ENCODE measurements at regions not wholly inside any gene's neighbourhood (a gene's known extent, or its start where the extent isn't known, plus 50 kb on each side); places are given as distances from the start of the nearest gene placed in this dataset.

DNA sequence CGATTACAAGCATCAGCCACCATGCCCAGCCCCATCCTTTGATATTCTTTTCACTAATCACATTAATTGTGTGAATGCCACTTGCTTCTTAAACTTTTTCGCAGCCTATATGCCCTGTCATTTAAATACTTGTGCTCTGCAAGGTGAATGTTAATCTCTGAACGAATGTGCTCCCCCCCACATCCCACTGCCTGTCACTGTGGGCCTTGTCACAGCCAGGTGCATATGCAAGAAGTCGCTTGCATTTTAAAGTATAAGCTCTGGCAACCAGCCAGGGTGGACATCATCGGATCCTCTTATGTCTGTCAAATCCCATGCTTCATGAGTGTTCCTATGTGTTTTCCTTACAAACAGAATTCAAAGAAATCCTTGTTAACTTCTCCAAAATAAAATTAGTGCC, 304.4 kb downstream of the GALR1 start:
- H3K4me2 ChIP-seq (ENCODE audit: extremely low read depth, insufficient read depth, low read length) = no peak overlapping the region
- H3K36me3 ChIP-seq (ENCODE audit: control insufficient read depth, insufficient read depth, low read length) = no peaks in the 10 kb centered on the region
- TF ChIP-seq, protein P1, sequence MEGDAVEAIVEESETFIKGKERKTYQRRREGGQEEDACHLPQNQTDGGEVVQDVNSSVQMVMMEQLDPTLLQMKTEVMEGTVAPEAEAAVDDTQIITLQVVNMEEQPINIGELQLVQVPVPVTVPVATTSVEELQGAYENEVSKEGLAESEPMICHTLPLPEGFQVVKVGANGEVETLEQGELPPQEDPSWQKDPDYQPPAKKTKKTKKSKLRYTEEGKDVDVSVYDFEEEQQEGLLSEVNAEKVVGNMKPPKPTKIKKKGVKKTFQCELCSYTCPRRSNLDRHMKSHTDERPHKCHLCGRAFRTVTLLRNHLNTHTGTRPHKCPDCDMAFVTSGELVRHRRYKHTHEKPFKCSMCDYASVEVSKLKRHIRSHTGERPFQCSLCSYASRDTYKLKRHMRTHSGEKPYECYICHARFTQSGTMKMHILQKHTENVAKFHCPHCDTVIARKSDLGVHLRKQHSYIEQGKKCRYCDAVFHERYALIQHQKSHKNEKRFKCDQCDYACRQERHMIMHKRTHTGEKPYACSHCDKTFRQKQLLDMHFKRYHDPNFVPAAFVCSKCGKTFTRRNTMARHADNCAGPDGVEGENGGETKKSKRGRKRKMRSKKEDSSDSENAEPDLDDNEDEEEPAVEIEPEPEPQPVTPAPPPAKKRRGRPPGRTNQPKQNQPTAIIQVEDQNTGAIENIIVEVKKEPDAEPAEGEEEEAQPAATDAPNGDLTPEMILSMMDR (conservative IDR thresholded peaks at IDR 0.05 in 1 of 2, IDR thresholded peaks at IDR 0.05 in 1 of 2; ENCODE audit: low read depth in 1 of 2, low read length in 2 of 2) = no peak
- TF ChIP-seq EZH2 (IDR thresholded peaks at IDR 0.05; ENCODE audit: low read length, missing control alignments) = no peak
- no peak overlapping the region for H3K9ac ChIP-seq (ENCODE audit: insufficient read depth, low read length)
- DNase-seq (ENCODE audit: low read depth in 2 of 2) = no peak
- no peaks in the 10 kb centered on the region for H3K79me2 ChIP-seq (ENCODE audit: control insufficient read depth, insufficient read depth, low read length)
- no peaks in the 10 kb centered on the region for H4K20me1 ChIP-seq (ENCODE audit: control insufficient read depth, extremely low read depth, insufficient read depth, low read length)
- H2AFZ ChIP-seq (ENCODE audit: low read length) = no peak overlapping the region
- H3K27ac ChIP-seq (ENCODE audit: insufficient read depth, low read length) = no peak overlapping the region
- H3K9me3 ChIP-seq (ENCODE audit: control insufficient read depth, insufficient read depth, low read depth, low read length) = no peaks in the 10 kb centered on the region
- no peaks in the 10 kb centered on the region for H3K27me3 ChIP-seq (ENCODE audit: control insufficient read depth, insufficient read depth, low read length)
- no peaks in the 10 kb centered on the region for H3K4me1 ChIP-seq (ENCODE audit: control insufficient read depth, extremely low read depth, insufficient read depth, low read length)
- H3K4me3 ChIP-seq (replicated peaks in 1 of 4; ENCODE audit: control extremely low read depth in 1 of 4, insufficient read depth in 1 of 4, low read depth in 3 of 4, low read length in 4 of 4) = no peak overlapping the region

- Histone ChIP-seq H3K4me1 (ENCODE audit: control insufficient read depth, extremely low read depth, insufficient read depth, low read length) (no peaks in the 10 kb centered on the region), H3K79me2 (ENCODE audit: control insufficient read depth, insufficient read depth, low read length) (no peaks in the 10 kb centered on the region), H3K36me3 (ENCODE audit: control insufficient read depth, insufficient read depth, low read length) (no peaks in the 10 kb centered on the region), H3K4me2 (ENCODE audit: extremely low read depth, insufficient read depth, low read length) (no peak overlapping the region), H3K9me3 (ENCODE audit: control insufficient read depth, insufficient read depth, low read depth, low read length) (no peaks in the 10 kb centered on the region), H3K4me3 (replicated peaks in 1 of 4; ENCODE audit: control extremely low read depth in 1 of 4, insufficient read depth in 1 of 4, low read depth in 3 of 4, low read length in 4 of 4) (no peak overlapping the region), H2AFZ (ENCODE audit: low read length) (no peak overlapping the region), H3K27me3 (ENCODE audit: control insufficient read depth, insufficient read depth, low read length) (no peaks in the 10 kb centered on the region), H4K20me1 (ENCODE audit: control insufficient read depth, extremely low read depth, insufficient read depth, low read length) (no peaks in the 10 kb centered on the region), H3K9ac (ENCODE audit: insufficient read depth, low read length) (no peak overlapping the region), H3K27ac (ENCODE audit: insufficient read depth, low read length) (no peak overlapping the region)
- no peak for DNase-seq (ENCODE audit: low read depth in 2 of 2)
- TF ChIP-seq, protein P1 (conservative IDR thresholded peaks at IDR 0.05 in 1 of 2, IDR thresholded peaks at IDR 0.05 in 1 of 2; ENCODE audit: low read depth in 1 of 2, low read length in 2 of 2) = no peak
- no peak for TF ChIP-seq EZH2 (IDR thresholded peaks at IDR 0.05; ENCODE audit: low read length, missing control alignments)
Measured at GRCh38 chr18:77557046-77557587, 307.5 kb downstream of the GALR1 start.

DNA sequence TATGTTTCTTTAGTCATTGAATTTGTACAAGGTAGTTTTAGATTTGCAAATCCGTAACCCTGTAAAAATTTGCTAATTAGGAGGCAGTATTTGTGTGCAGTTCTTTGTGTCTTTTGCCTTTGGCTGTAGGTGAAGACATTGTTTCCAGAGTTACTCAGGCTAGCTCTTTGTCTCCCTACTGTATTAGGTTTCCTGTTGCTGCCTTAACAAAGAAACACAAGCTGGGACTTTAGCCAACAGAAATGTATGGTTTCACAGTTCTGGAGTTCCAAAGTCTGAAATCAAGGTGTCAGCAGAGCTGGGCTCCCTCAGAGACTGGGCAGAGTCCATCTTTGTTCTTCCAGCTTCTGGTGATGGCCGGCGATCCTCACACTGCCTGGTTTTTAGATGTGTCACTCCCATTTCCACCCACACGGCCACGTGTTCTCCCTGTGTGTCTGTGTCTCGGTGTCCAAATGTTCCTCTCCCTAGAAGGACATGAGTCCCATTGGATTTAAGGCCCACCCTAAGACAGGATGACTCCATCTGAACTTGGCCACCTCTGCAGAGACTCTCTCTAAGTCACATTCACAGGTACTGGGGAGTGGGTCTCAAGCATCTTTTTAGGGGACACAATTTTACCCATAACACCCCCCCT, 309.7 kb downstream of the GALR1 start:
- no peaks in the 10 kb centered on the region for H4K20me1 ChIP-seq (ENCODE audit: control insufficient read depth, extremely low read depth, insufficient read depth, low read length)
- no peak overlapping the region for H3K27ac ChIP-seq (ENCODE audit: insufficient read depth, low read length)
- TF ChIP-seq EZH2 (IDR thresholded peaks at IDR 0.05; ENCODE audit: low read length, missing control alignments) = no peak
- TF ChIP-seq, protein P1 (conservative IDR thresholded peaks at IDR 0.05 in 1 of 2, IDR thresholded peaks at IDR 0.05 in 1 of 2; ENCODE audit: low read depth in 1 of 2, low read length in 2 of 2) = no peak
- H3K36me3 ChIP-seq (ENCODE audit: control insufficient read depth, insufficient read depth, low read length) = no peaks in the 10 kb centered on the region
- H2AFZ ChIP-seq (ENCODE audit: low read length) = no peak overlapping the region
- H3K4me3 ChIP-seq (replicated peaks in 1 of 4; ENCODE audit: control extremely low read depth in 1 of 4, insufficient read depth in 1 of 4, low read depth in 3 of 4, low read length in 4 of 4) = no peak overlapping the region
- H3K9me3 ChIP-seq (ENCODE audit: control insufficient read depth, insufficient read depth, low read depth, low read length) = no peaks in the 10 kb centered on the region
- H3K79me2 ChIP-seq (ENCODE audit: control insufficient read depth, insufficient read depth, low read length) = no peaks in the 10 kb centered on the region
- H3K4me1 ChIP-seq (ENCODE audit: control insufficient read depth, extremely low read depth, insufficient read depth, low read length) = no peaks in the 10 kb centered on the region
- no peak for DNase-seq (ENCODE audit: low read depth in 2 of 2)
- no peak overlapping the region for H3K4me2 ChIP-seq (ENCODE audit: extremely low read depth, insufficient read depth, low read length)
- H3K9ac ChIP-seq (ENCODE audit: insufficient read depth, low read length) = no peak overlapping the region
- H3K27me3 ChIP-seq (ENCODE audit: control insufficient read depth, insufficient read depth, low read length) = no peaks in the 10 kb centered on the region

All from fibroblast of lung (primary cell).